Osteocyte (in vitro differentiated cells): ENCODE measurements at regions not wholly inside any gene's neighbourhood (a gene's known extent, or its start where the extent isn't known, plus 50 kb on each side); places are given as distances from the start of the nearest gene placed in this dataset.

ENCODE experiments used
- DNase-seq: peaks from one replicate; pipeline ENCODE4 v3.0.0; 2021; ENCODE audit warnings: mixed read lengths; ENCODE audit not compliant: unreplicated experiment; ENCODE audit errors: extremely low spot score
- H3K27ac Mint-ChIP-seq: one replicate; pipeline ENCODE4 v1.8.0; 2021; ENCODE audit warnings: mild to moderate bottlenecking, mixed read lengths; ENCODE audit not compliant: unreplicated experiment
- H3K27me3 Mint-ChIP-seq: one replicate; pipeline ENCODE4 v1.8.0; 2021; ENCODE audit warnings: mixed read lengths; ENCODE audit not compliant: unreplicated experiment
- H3K36me3 Mint-ChIP-seq: one replicate; pipeline ENCODE4 v1.8.0; 2021; ENCODE audit warnings: mixed read lengths; ENCODE audit not compliant: unreplicated experiment
- H3K4me1 Mint-ChIP-seq: one replicate; pipeline ENCODE4 v1.8.0; 2021; ENCODE audit warnings: mixed read lengths; ENCODE audit not compliant: unreplicated experiment
- H3K4me3 Mint-ChIP-seq: one replicate; pipeline ENCODE4 v1.8.0; 2021; ENCODE audit warnings: mild to moderate bottlenecking, moderate library complexity, mixed read lengths; ENCODE audit not compliant: unreplicated experiment
- H3K9me3 Mint-ChIP-seq: one replicate; pipeline ENCODE4 v1.8.0; 2021; ENCODE audit warnings: mixed read lengths; ENCODE audit not compliant: unreplicated experiment
- TF ChIP-seq, protein P1 (sequence below): fragments of 200-600 bp; sonication (generic); IDR thresholded peaks from 2 replicates; pipeline ENCODE4 v1.5.0; 2021; ENCODE audit warnings: antibody characterized with exemption, mild to moderate bottlenecking, moderate library complexity

DNA sequence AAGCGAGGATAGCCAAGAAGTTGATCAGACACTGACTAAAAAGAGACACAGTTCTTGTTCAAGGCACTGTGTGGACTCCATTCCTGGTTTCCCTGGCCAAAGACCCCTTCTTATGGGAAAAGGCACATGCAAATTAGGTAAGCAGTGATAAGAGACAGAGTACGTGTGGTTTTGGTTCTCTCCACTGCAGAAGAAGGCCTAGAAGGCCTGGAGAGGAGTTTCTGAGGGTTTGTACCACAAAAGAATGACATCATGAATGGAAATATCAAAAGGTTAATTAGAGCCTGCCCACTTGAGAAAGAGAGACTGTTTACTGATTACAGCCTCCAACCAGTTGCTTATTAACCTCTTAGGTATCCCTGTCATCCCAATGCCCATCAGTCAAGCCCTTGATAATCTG is 137.5 kb downstream of the ZNF365 start:
- no peaks in the 10 kb centered on the region for H3K36me3 Mint-ChIP-seq
- TF ChIP-seq, protein P1, sequence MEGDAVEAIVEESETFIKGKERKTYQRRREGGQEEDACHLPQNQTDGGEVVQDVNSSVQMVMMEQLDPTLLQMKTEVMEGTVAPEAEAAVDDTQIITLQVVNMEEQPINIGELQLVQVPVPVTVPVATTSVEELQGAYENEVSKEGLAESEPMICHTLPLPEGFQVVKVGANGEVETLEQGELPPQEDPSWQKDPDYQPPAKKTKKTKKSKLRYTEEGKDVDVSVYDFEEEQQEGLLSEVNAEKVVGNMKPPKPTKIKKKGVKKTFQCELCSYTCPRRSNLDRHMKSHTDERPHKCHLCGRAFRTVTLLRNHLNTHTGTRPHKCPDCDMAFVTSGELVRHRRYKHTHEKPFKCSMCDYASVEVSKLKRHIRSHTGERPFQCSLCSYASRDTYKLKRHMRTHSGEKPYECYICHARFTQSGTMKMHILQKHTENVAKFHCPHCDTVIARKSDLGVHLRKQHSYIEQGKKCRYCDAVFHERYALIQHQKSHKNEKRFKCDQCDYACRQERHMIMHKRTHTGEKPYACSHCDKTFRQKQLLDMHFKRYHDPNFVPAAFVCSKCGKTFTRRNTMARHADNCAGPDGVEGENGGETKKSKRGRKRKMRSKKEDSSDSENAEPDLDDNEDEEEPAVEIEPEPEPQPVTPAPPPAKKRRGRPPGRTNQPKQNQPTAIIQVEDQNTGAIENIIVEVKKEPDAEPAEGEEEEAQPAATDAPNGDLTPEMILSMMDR: no peak
- peaks cover 5% of the 10 kb centered on the region for H3K4me1 Mint-ChIP-seq
- H3K27ac Mint-ChIP-seq: no peak overlapping the region
- no peaks in the 10 kb centered on the region for H3K9me3 Mint-ChIP-seq
- no peak for DNase-seq
- H3K4me3 Mint-ChIP-seq: no peak overlapping the region
- H3K27me3 Mint-ChIP-seq: peaks cover 13% of the 10 kb centered on the region

GRCh38 chr10:62512732-62513475 is 138.7 kb downstream of the ZNF365 start:
- Mint-ChIP-seq H3K9me3 (no peaks in the 10 kb centered on the region), H3K36me3 (no peaks in the 10 kb centered on the region), H3K4me1 (peaks cover 8% of the 10 kb centered on the region), H3K27me3 (peaks cover 16% of the 10 kb centered on the region), H3K27ac (no peak overlapping the region), H3K4me3 (no peak overlapping the region)
- TF ChIP-seq, protein P1: no peak
- no peak for DNase-seq

- Mint-ChIP-seq H3K27me3 (peaks cover 16% of the 10 kb centered on the region), H3K36me3 (no peaks in the 10 kb centered on the region), H3K4me1 (peaks cover 12% of the 10 kb centered on the region), H3K27ac (no peak overlapping the region), H3K9me3 (no peaks in the 10 kb centered on the region), H3K4me3 (no peak overlapping the region)
- no peak for DNase-seq
- TF ChIP-seq, protein P1: no peak
These were observed 140.0 kb downstream of the ZNF365 start for GRCh38 chr10:62514079-62514693.

GRCh38 chr10:62517252-62517651 is 143.1 kb downstream of the ZNF365 start:
- Mint-ChIP-seq H3K36me3 (no peaks in the 10 kb centered on the region), H3K9me3 (peaks cover 7% of the 10 kb centered on the region), H3K4me1 (peaks cover 12% of the 10 kb centered on the region), H3K27ac (no peak overlapping the region), H3K4me3 (no peak overlapping the region), H3K27me3 (peaks cover 20% of the 10 kb centered on the region)
- TF ChIP-seq, protein P1: no peak
- DNase-seq: no peak

DNA sequence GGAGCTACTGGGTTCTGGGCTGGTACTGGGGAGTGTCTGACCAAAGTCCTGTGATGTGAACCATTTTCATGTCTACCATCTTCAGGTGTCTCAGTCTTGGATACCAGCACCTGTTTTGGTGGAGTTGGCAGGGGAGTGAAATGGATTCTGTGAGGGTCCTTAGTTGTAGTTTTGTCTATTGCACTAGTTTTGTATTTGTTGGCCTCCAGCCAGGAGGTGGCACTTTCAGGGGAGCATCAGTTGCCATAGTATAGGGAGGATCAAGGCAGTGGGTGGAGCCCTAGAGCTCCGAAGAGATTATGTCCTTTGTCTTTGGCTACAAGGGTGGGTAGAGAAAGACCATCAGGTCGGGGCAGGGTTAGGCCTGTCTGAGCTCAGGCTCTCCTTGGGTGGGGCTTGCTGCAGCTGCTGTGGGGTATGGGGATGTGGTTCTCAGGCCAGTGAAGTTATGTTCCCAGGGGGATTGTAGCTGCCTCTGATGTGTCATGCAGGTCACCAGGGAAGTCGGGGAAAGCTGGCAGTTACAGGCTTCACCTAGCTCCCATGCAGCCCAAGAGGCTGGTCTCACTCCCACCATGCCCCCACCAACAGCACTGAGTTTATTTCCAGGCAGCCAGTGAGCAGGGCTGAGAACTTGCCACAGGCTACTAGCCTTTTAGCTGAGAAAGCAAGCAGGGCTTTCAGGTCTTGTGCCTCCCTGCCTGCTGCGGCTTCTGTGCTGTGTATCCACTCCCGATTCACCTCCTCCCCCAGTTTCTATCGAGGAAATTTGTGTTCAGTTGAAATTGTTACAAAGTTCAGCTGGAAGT is 153.1 kb downstream of the ZNF365 start:
- peaks cover 6% of the 10 kb centered on the region for H3K27me3 Mint-ChIP-seq
- H3K9me3 Mint-ChIP-seq: peaks cover 11% of the 10 kb centered on the region
- TF ChIP-seq, protein P1: no peak
- no peak overlapping the region for H3K4me3 Mint-ChIP-seq
- H3K27ac Mint-ChIP-seq: no peak overlapping the region
- no peak for DNase-seq
- peaks cover 2% of the 10 kb centered on the region for H3K4me1 Mint-ChIP-seq
- H3K36me3 Mint-ChIP-seq: no peaks in the 10 kb centered on the region
